Mesendoderm (in vitro differentiated cells): ENCODE measurements at regions not wholly inside any gene's neighbourhood (a gene's known extent, or its start where the extent isn't known, plus 50 kb on each side); places are given as distances from the start of the nearest gene placed in this dataset.

Source experiments
- DNase-seq: peaks from one replicate; pipeline ENCODE4 v3.0.0; 2013
- H2AK5ac ChIP-seq: 2 replicates; pipeline ENCODE4 v1.6.1; 2013; ENCODE audit warnings: low read length, inconsistent platforms
- H2BK120ac ChIP-seq: 2 replicates; pipeline ENCODE4 v1.6.1; 2013; ENCODE audit warnings: low read depth, mild to moderate bottlenecking, low read length, moderate library complexity, mixed read lengths
- H2BK15ac ChIP-seq: replicated peaks from 2 replicates; pipeline ENCODE4 v1.6.1; 2013; ENCODE audit warnings: low read depth, mild to moderate bottlenecking, moderate library complexity
- H2BK5ac ChIP-seq: 2 replicates; pipeline ENCODE4 v1.6.1; 2013; ENCODE audit warnings: low read length, inconsistent platforms
- H3K18ac ChIP-seq: 2 replicates; pipeline ENCODE4 v1.6.1; 2013; ENCODE audit warnings: mild to moderate bottlenecking, low read length, mixed read lengths
- H3K23ac ChIP-seq: one replicate; pipeline ENCODE4 v1.6.1; 2013; ENCODE audit warnings: low read length
- H3K27ac ChIP-seq: 2 replicates; pipeline ENCODE4 v1.5.1; 2013; ENCODE audit warnings: low read depth, mild to moderate bottlenecking, inconsistent platforms, low read length, moderate library complexity
- H3K27me3 ChIP-seq: 2 replicates; pipeline ENCODE4 v1.6.1; 2013; ENCODE audit warnings: low read length, control low read depth, mild to moderate bottlenecking, inconsistent platforms; ENCODE audit not compliant: insufficient read depth, poor library complexity
- H3K36me3 ChIP-seq: 2 replicates; pipeline ENCODE4 v1.6.1; 2013; ENCODE audit warnings: low read length, inconsistent platforms; ENCODE audit not compliant: control insufficient read depth, insufficient read depth
- H3K4ac ChIP-seq: one replicate; pipeline ENCODE4 v1.6.1; 2013; ENCODE audit warnings: low read depth, mild to moderate bottlenecking, low read length, moderate library complexity
- H3K4me1 ChIP-seq: 2 replicates; pipeline ENCODE4 v1.6.1; 2013; ENCODE audit warnings: low read depth, low read length, inconsistent platforms; ENCODE audit not compliant: control insufficient read depth
- H3K4me2 ChIP-seq: 2 replicates; pipeline ENCODE4 v1.6.1; 2013; ENCODE audit warnings: low read length
- H3K4me3 ChIP-seq: 2 replicates; pipeline ENCODE4 v1.5.1; 2013; ENCODE audit warnings: mild to moderate bottlenecking, low read length
- H3K56ac ChIP-seq: one replicate; pipeline ENCODE4 v1.6.1; 2013; ENCODE audit warnings: low read length
- H3K79me1 ChIP-seq: 2 replicates; pipeline ENCODE4 v1.6.1; 2013; ENCODE audit warnings: low read length, inconsistent platforms
- H3K79me2 ChIP-seq: 2 replicates; pipeline ENCODE4 v1.6.1; 2013; ENCODE audit warnings: mild to moderate bottlenecking, low read length; ENCODE audit not compliant: control insufficient read depth, insufficient read depth
- H3K9ac ChIP-seq: 2 replicates; pipeline ENCODE4 v1.6.1; 2013; ENCODE audit warnings: low read length, inconsistent platforms
- H4K5ac ChIP-seq: one replicate; pipeline ENCODE4 v1.6.1; 2013; ENCODE audit warnings: low read length
- H4K8ac ChIP-seq: one replicate; pipeline ENCODE4 v1.6.1; 2013; ENCODE audit warnings: low read depth, mild to moderate bottlenecking, control low read depth, low read length, moderate library complexity
- WGBS: extraction: QIAGEN DNeasy Blood & Tissue Kit; methylation state at CpG from one replicate; pipeline ENCODE4 v1.1.7; 2013; ENCODE audit warnings: low lambda C conversion rate, missing lambda C conversion rate; ENCODE audit not compliant: insufficient coverage; ENCODE audit errors: extremely low coverage; 5-methylcytosine and 5-hydroxymethylcytosine counted together

DNA sequence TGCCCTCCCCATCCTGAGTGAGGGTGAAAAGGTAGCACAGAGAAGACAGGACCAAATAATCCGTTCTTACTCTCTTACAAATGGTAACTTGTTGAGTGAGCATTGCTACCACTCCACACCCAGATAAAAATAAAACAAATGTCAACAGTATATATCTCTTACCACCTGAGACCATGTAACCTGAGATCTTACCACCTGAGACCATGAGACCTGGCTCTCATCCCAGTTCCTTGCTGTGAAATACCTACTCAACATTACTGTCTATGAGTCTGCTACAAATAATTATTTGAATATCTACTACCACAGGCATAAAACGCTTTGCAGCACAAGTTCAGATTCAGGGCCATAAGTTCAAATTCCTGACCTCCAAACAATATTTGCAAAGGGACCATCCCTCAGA is 234.7 kb downstream of the C1D start:
- H3K27me3 ChIP-seq = no peaks in the 10 kb centered on the region
- no peak overlapping the region for H4K5ac ChIP-seq

DNA sequence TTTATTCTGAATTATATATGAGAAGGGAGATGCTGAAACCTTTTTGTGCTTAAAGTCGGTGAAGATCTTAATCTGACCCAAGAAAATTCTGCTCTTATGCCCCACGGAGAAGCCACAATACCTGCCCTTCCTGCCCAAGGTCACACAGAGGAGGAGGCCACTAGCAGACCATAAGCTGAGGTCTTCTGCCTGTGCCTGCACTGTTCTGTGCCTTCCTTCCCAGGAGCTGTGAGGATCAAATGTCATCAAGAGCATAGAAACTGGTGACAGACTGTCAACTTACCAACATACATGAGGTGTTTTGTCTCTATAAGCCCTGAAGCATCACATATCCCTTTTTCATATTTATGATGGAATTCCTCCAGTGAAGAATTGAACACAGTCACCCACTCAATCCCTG is 233.3 kb downstream of the C1D start:
- no CpG with 5 or more reads among the region's 2 CpGs for WGBS
- Histone ChIP-seq H2BK5ac (no peak overlapping the region), H2AK5ac (no peak overlapping the region), H3K4ac (no peak overlapping the region), H3K79me1 (no peaks in the 10 kb centered on the region), H4K8ac (no peak overlapping the region), H3K79me2 (no peaks in the 10 kb centered on the region), H3K18ac (no peak overlapping the region), H2BK120ac (no peak overlapping the region), H4K5ac (no peak overlapping the region), H3K4me2 (no peak overlapping the region), H3K56ac (no peak overlapping the region), H3K27ac (no peak overlapping the region), H3K36me3 (no peaks in the 10 kb centered on the region), H3K27me3 (no peaks in the 10 kb centered on the region), H3K4me1 (no peaks in the 10 kb centered on the region), H2BK15ac (no peak overlapping the region), H3K9ac (no peak overlapping the region), H3K4me3 (no peak overlapping the region), H3K23ac (no peak overlapping the region)
- DNase-seq = no peak

More for the DNA sequence above, 234.7 kb downstream of the C1D start:
- H3K4me1 ChIP-seq = no peaks in the 10 kb centered on the region
- DNase-seq = no peak
- H3K79me2 ChIP-seq = no peaks in the 10 kb centered on the region
- H3K9ac ChIP-seq = no peak overlapping the region
- no peak overlapping the region for H4K8ac ChIP-seq
- no peak overlapping the region for H3K4ac ChIP-seq
- H2BK15ac ChIP-seq = no peak overlapping the region
- no peaks in the 10 kb centered on the region for H3K79me1 ChIP-seq
- H3K27ac ChIP-seq = no peak overlapping the region
- H2AK5ac ChIP-seq = no peak overlapping the region
- H3K18ac ChIP-seq = no peak overlapping the region
- no peaks in the 10 kb centered on the region for H3K36me3 ChIP-seq
- no peak overlapping the region for H2BK120ac ChIP-seq
- no peak overlapping the region for H2BK5ac ChIP-seq
- no peak overlapping the region for H3K4me3 ChIP-seq
- no peak overlapping the region for H3K56ac ChIP-seq
- no peak overlapping the region for H3K4me2 ChIP-seq
- no peak overlapping the region for H3K23ac ChIP-seq
- WGBS = no CpG with 5 or more reads among the region's 2 CpGs

DNA sequence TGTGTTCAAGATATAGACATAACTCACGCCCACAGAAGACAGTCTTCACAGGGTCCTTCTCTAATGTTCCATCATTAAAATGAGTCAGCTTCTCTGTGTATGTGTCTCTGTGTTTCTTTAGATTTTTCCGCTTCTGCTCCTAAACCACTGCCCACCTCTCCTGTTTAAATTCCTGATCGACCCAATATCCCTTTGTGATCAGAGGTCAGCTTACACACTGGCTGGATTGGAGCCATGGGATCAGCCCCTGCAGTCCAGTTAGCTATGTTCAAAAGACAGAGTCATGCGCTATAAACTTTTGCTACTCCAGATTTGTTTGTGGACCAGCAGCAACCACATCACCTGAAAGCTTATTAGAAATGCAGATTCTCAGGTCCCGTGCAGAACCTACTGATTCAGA is 229.2 kb downstream of the C1D start:
- no peak overlapping the region for H2AK5ac ChIP-seq
- no peaks in the 10 kb centered on the region for H3K4me1 ChIP-seq
- H3K27me3 ChIP-seq = no peaks in the 10 kb centered on the region
- no peak overlapping the region for H3K4me2 ChIP-seq
- H3K79me2 ChIP-seq = no peaks in the 10 kb centered on the region
- no peak overlapping the region for H4K8ac ChIP-seq
- H3K23ac ChIP-seq = no peak overlapping the region
- no CpG with 5 or more reads among the region's 5 CpGs for WGBS
- H2BK120ac ChIP-seq = no peak overlapping the region
- no peak overlapping the region for H3K27ac ChIP-seq
- no peaks in the 10 kb centered on the region for H3K79me1 ChIP-seq
- H3K9ac ChIP-seq = no peak overlapping the region
- no peak overlapping the region for H2BK15ac ChIP-seq
- H3K18ac ChIP-seq = no peak overlapping the region
- no peak for DNase-seq
- H3K4ac ChIP-seq = no peak overlapping the region
- H3K56ac ChIP-seq = no peak overlapping the region
- no peaks in the 10 kb centered on the region for H3K36me3 ChIP-seq
- H4K5ac ChIP-seq = no peak overlapping the region
- no peak overlapping the region for H3K4me3 ChIP-seq
- no peak overlapping the region for H2BK5ac ChIP-seq

DNA sequence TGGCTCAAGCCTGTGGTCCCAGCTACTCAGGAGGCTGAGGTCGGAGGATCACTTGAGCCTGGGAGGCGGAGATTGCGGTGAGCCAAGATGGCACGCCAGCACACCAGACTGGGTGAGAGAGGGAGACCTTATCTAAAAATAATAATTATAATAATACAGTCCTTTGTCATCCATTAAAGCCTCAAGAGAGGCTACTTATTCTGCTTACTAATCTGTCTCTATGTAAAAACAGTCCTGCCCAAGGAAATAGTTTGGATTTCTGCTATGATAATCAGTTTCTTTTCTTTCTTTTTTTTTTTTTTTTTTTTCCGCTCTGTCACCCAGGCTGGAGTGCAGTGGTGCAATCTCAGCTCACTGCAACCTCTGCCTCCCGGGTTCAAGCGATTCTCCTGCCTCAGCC is 228.3 kb downstream of the C1D start:
- DNase-seq = no peak
- no peak overlapping the region for H3K4ac ChIP-seq
- H3K23ac ChIP-seq = no peak overlapping the region

GRCh38 chr2:67835266-67835665 is 227.5 kb downstream of the C1D start:
- no CpG with 5 or more reads among the region's 3 CpGs for WGBS
- Histone ChIP-seq H3K4me1 (no peaks in the 10 kb centered on the region), H3K9ac (no peak overlapping the region), H2AK5ac (no peak overlapping the region), H2BK5ac (no peak overlapping the region), H3K4me2 (no peak overlapping the region), H3K27me3 (no peaks in the 10 kb centered on the region), H3K79me2 (no peaks in the 10 kb centered on the region), H3K4me3 (no peak overlapping the region), H2BK15ac (no peak overlapping the region), H3K23ac (no peak overlapping the region), H4K8ac (no peak overlapping the region), H3K4ac (no peak overlapping the region), H3K27ac (no peak overlapping the region), H3K56ac (no peak overlapping the region), H4K5ac (no peak overlapping the region), H3K36me3 (no peaks in the 10 kb centered on the region), H3K79me1 (no peaks in the 10 kb centered on the region), H3K18ac (no peak overlapping the region), H2BK120ac (no peak overlapping the region)
- no peak for DNase-seq

More for the DNA sequence above, 228.3 kb downstream of the C1D start:
- Histone ChIP-seq H2BK5ac (no peak overlapping the region), H2BK120ac (no peak overlapping the region), H3K18ac (no peak overlapping the region), H3K27ac (no peak overlapping the region), H2BK15ac (no peak overlapping the region), H3K79me1 (no peaks in the 10 kb centered on the region), H3K79me2 (no peaks in the 10 kb centered on the region), H3K4me3 (no peak overlapping the region), H4K5ac (no peak overlapping the region), H3K4me1 (no peaks in the 10 kb centered on the region), H4K8ac (no peak overlapping the region), H3K56ac (no peak overlapping the region), H2AK5ac (no peak overlapping the region), H3K36me3 (no peaks in the 10 kb centered on the region), H3K4me2 (no peak overlapping the region), H3K27me3 (no peaks in the 10 kb centered on the region), H3K9ac (no peak overlapping the region)
- no CpG with 5 or more reads among the region's 7 CpGs for WGBS

GRCh38 chr2:67836866-67837265 is 225.9 kb downstream of the C1D start:
- Histone ChIP-seq H4K5ac (no peak overlapping the region), H3K4ac (no peak overlapping the region), H3K56ac (no peak overlapping the region), H3K4me2 (no peak overlapping the region), H2BK5ac (no peak overlapping the region), H2BK120ac (no peak overlapping the region), H3K79me2 (no peaks in the 10 kb centered on the region), H3K27me3 (no peaks in the 10 kb centered on the region), H3K23ac (no peak overlapping the region), H4K8ac (no peak overlapping the region), H3K4me1 (no peaks in the 10 kb centered on the region), H3K9ac (no peak overlapping the region), H2BK15ac (no peak overlapping the region), H3K4me3 (no peak overlapping the region), H2AK5ac (no peak overlapping the region), H3K27ac (no peak overlapping the region), H3K18ac (no peak overlapping the region), H3K79me1 (no peaks in the 10 kb centered on the region), H3K36me3 (no peaks in the 10 kb centered on the region)
- no peak for DNase-seq
- no CpG with 5 or more reads among the region's 5 CpGs for WGBS
